Brain microvascular endothelial cell (primary cell): ENCODE measurements at regions not wholly inside any gene's neighbourhood (a gene's known extent, or its start where the extent isn't known, plus 50 kb on each side); places are given as distances from the start of the nearest gene placed in this dataset.

ENCODE experiments used
- DNase-seq: peaks from one replicate; pipeline ENCODE4 v3.0.0-alpha.2; 2020
- H3K27ac ChIP-seq: fragments of 250-450 bp; sonication (Bioruptor Pico); 2 replicates; pipeline ENCODE4 v1.5.1; 2020; ENCODE audit warnings: mild to moderate bottlenecking, moderate library complexity
- H3K27me3 ChIP-seq: fragments of 250-450 bp; sonication (Bioruptor Pico); replicated peaks from 2 replicates; pipeline ENCODE4 v1.5.1; 2020; ENCODE audit warnings: mild to moderate bottlenecking
- H3K36me3 ChIP-seq: fragments of 250-450 bp; sonication (Bioruptor Pico); replicated peaks from 2 replicates; pipeline ENCODE4 v1.5.1; 2020; ENCODE audit warnings: mild to moderate bottlenecking
- H3K4me3 ChIP-seq: 2 replicates; pipeline ENCODE4 v1.5.1; 2011; ENCODE audit warnings: low read depth, mild to moderate bottlenecking, control low read depth, low read length, moderate library complexity
- in situ Hi-C: cut with HindIII; loops from 2 replicates; pipeline ENCODE4 v1.10.0; 2017; ENCODE audit warnings: low sequenced_read_pairs, low pct_ligation_motif_present
- TF ChIP-seq, protein P1 (sequence below): IDR thresholded peaks from 2 replicates; pipeline ENCODE4 v1.5.1; 2011; ENCODE audit warnings: low read depth, mild to moderate bottlenecking, moderate library complexity, low read length, control low read depth, inconsistent platforms; ENCODE audit errors: missing control alignments

GRCh38 chr6:137780447-137781034 is 86.5 kb upstream of the TNFAIP3 start:
- TF ChIP-seq, protein P1, sequence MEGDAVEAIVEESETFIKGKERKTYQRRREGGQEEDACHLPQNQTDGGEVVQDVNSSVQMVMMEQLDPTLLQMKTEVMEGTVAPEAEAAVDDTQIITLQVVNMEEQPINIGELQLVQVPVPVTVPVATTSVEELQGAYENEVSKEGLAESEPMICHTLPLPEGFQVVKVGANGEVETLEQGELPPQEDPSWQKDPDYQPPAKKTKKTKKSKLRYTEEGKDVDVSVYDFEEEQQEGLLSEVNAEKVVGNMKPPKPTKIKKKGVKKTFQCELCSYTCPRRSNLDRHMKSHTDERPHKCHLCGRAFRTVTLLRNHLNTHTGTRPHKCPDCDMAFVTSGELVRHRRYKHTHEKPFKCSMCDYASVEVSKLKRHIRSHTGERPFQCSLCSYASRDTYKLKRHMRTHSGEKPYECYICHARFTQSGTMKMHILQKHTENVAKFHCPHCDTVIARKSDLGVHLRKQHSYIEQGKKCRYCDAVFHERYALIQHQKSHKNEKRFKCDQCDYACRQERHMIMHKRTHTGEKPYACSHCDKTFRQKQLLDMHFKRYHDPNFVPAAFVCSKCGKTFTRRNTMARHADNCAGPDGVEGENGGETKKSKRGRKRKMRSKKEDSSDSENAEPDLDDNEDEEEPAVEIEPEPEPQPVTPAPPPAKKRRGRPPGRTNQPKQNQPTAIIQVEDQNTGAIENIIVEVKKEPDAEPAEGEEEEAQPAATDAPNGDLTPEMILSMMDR, result no peak
- H3K27ac ChIP-seq, result no peak overlapping the region
- H3K36me3 ChIP-seq, result no peaks in the 10 kb centered on the region
- H3K4me3 ChIP-seq, result no peak overlapping the region
- no peak for DNase-seq
- in situ Hi-C loops, result no loop called here
- no peaks in the 10 kb centered on the region for H3K27me3 ChIP-seq

DNA sequence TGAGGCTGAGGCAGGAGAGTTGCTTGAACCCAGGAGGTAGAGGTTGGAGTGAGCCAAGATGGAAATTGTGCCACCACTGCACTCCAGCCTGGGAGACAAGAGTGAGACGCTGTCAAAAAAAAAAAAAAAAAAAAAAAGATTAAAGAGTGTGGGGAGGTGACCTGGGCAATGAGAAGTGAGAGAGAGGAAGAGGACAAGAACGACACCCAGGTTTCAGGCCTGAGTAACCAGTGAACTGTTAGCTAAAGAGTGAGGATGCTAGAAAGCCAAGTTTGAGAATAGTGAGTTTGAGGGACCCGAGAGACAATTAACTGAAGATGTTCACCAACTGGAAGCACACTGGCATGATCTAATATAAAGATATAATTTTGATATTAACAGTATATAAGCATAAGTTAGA is 85.4 kb upstream of the TNFAIP3 start:
- Histone ChIP-seq H3K4me3 (no peak overlapping the region), H3K36me3 (no peaks in the 10 kb centered on the region), H3K27ac (no peak overlapping the region), H3K27me3 (no peaks in the 10 kb centered on the region)
- in situ Hi-C loops, result no loop called here
- DNase-seq, result no peak
- TF ChIP-seq, protein P1, result no peak

GRCh38 chr6:137782166-137783039 is 84.7 kb upstream of the TNFAIP3 start:
- in situ Hi-C loops, result no loop called here
- no peak for DNase-seq
- Histone ChIP-seq H3K27ac (no peak overlapping the region), H3K36me3 (no peaks in the 10 kb centered on the region), H3K27me3 (no peaks in the 10 kb centered on the region), H3K4me3 (no peak overlapping the region)
- TF ChIP-seq, protein P1, result no peak

GRCh38 chr6:137783710-137784109 is 83.3 kb upstream of the TNFAIP3 start:
- H3K27me3 ChIP-seq, result no peaks in the 10 kb centered on the region
- TF ChIP-seq, protein P1, result no peak
- H3K4me3 ChIP-seq, result no peak overlapping the region
- H3K27ac ChIP-seq, result no peak overlapping the region
- no peaks in the 10 kb centered on the region for H3K36me3 ChIP-seq
- DNase-seq, result no peak
- in situ Hi-C loops, result no loop called here

DNA sequence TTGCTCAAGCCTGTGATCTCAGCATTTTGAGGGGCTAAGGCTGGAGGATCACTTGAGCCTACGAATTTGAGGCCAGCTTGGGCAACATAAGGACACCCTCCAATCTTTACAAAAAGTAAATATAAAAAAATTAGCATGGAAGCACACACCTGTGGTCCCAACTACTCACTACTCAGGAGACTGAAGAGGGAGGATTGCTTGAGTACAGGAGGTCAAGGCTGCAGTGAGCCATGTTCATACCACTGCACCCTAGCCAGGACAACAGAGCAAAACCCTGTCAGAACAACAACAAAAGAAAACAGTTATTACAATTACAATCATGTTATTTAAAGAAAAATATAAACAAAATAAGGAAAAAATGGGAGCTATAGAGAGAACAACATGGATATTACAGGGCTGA is 82.5 kb upstream of the TNFAIP3 start:
- no peak overlapping the region for H3K4me3 ChIP-seq
- H3K36me3 ChIP-seq, result no peaks in the 10 kb centered on the region
- no peak for DNase-seq
- no peaks in the 10 kb centered on the region for H3K27me3 ChIP-seq
- in situ Hi-C loops, result no loop called here
- no peak overlapping the region for H3K27ac ChIP-seq
- TF ChIP-seq, protein P1, result no peak
